ENCODE measurements at regions not wholly inside any gene's neighbourhood (a gene's known extent, or its start where the extent isn't known, plus 50 kb on each side); places are given as distances from the start of the nearest gene placed in this dataset.

- TF ChIP-seq CTCF (IDR thresholded peaks at IDR 0.05) (no peak), EP300 (IDR thresholded peaks at IDR 0.05) (no peak)
Observed at GRCh38 chr1:68916221-68916902, 419.5 kb upstream of the DEPDC1 start.
